DMS 273 (cell line): ENCODE measurements at regions not wholly inside any gene's neighbourhood (a gene's known extent, or its start where the extent isn't known, plus 50 kb on each side); places are given as distances from the start of the nearest gene placed in this dataset.

Experiments used
- DNase-seq: peaks from one replicate; lab custom pipeline; 2025; ENCODE audit not compliant: unreplicated experiment; lab: John Stamatoyannopoulos, UW

GRCh38 chr14:76657404-76657803, 103.9 kb upstream of the VASH1 start:
- DNase-seq, result no peak

DNA sequence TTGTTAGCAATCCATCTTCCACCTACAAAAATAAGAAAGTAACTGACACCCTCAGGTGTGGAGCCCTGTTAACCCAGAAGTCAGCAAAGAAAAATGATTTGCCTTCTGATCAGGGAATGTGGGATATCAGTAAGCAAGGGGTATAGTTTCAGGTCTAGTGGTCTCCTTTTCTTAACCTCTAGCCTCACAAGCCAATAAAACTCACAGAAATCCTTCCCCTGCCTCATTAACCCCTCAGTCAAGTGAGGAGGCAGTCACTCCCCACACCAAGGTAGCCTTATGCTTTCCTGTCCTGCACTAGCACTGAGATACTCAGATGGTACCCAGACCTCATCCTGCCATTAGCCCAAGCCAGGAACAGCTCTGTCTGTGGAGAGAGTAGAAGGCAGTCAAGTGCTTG, 103.4 kb upstream of the VASH1 start:
- DNase-seq, result no peak

GRCh38 chr14:76662580-76662979, 98.7 kb upstream of the VASH1 start:
- DNase-seq, result no peak

DNA sequence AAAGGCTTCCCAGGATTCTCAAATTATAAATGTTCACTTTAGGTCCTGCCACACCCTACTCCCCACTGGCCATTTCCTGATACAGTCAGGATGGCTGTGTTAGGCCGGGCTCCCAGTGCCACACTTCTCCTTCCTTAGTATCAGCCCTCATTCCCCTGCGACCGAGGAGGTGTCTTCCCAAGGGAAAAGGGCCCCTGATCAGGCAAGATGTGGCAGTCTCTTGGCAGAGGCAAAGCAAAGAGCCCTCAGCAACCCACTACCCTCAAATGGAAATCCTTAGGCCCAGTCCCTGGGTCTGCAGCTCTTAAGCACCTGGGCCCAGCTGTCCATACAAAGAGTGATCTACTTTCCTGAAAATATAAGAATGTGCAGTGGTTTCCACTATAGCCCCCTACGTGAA, 96.5 kb upstream of the VASH1 start:
- no peak for DNase-seq

- DNase-seq, result no peak
Observed at GRCh38 chr14:76666746-76667145, 94.5 kb upstream of the VASH1 start.

GRCh38 chr14:76669770-76670169, 91.5 kb upstream of the VASH1 start:
- DNase-seq, result no peak

- DNase-seq, result no peak
Observed at GRCh38 chr14:76672123-76672522, 89.1 kb upstream of the VASH1 start.

DNA sequence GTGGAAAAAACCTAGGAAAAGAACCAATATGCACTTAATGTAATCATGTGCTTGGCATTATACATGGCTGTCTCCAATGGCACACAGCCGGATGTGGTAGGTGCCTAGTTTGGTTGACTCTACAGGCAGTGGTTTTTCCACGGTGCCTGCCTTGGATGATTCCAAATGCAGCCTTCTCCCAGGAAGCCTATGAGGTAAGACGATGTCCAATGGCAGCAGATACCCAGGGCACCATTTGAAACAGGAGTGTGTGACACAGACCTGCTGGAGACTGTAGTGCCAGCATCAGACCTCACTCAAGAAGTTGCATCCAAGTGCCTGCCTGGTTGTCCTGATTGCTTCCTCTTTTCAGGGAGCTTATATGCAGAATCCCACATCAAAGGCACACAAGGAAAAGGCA, 88.0 kb upstream of the VASH1 start:
- DNase-seq, result no peak

DNA sequence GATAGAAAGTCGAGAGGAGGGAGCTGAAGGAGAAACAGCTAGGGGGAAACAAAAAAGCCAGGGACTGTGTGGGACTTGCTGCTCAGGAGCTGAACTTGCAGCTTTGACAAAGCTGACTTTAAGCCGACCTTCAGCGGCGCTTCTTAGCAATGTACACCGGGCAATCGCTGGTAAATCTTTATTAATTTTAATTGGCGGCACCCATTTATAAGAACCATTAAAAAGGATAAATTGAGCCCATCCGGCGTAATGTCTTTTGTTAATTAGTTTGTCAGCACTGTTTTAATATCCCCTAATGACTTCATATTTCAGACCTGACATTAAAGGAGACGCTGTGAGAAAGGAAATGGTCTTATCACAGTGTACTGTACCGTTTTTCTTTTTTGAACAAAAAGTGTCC, 86.2 kb upstream of the VASH1 start:
- no peak for DNase-seq

GRCh38 chr14:76676539-76676938, 84.7 kb upstream of the VASH1 start:
- no peak for DNase-seq

DNA sequence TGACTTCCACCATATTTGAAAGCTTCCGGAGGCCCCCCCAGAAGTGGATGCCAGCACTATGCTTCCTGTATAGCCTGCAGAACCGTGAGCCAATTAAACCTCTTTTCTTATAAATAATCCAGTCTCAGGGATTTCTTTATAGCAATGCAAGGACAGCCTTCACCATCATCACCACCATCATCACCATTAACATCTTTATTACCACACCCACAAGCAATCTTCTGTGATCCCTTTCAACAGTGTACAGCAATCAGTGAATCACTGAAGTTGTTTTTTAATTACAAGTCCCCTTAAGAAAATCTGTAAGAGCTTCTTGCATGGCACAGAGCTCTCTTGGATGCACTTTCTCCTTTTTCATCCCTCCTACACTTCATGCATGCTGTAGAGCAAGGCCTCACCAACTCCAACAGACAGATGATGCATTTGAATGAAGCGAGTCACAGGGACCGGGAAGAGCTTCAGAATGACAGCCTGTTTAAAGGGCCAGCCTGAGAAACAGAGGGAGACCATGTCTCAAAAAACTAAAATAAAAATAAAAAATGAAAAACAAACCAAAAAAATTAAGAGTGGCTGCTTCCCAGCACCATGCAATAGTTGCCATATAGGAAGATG, 83.6 kb upstream of the VASH1 start:
- no peak for DNase-seq

- no peak for DNase-seq
Observed at GRCh38 chr14:76678244-76678800, 82.9 kb upstream of the VASH1 start.

- DNase-seq, result no peak
Observed at GRCh38 chr14:76682367-76682766, 78.9 kb upstream of the VASH1 start.

DNA sequence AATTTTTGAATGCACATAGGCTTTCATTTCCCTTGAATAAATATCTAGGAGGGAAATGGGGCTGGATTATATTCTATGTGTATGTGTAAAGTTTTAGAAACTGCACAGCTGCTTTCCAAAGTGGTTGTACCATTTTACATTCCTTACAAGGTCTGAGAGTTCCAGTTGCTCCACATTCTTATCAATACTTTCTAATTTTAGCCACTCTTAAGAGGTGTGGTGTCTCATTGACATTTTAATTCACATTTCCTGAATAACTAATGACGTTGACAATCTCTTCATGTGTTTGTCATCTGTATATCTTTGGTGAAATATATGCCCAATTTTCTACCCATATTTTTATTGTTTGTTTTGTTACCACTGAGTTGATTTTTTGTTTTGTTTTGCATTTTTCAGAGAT, 74.6 kb upstream of the VASH1 start:
- no peak for DNase-seq

DNA sequence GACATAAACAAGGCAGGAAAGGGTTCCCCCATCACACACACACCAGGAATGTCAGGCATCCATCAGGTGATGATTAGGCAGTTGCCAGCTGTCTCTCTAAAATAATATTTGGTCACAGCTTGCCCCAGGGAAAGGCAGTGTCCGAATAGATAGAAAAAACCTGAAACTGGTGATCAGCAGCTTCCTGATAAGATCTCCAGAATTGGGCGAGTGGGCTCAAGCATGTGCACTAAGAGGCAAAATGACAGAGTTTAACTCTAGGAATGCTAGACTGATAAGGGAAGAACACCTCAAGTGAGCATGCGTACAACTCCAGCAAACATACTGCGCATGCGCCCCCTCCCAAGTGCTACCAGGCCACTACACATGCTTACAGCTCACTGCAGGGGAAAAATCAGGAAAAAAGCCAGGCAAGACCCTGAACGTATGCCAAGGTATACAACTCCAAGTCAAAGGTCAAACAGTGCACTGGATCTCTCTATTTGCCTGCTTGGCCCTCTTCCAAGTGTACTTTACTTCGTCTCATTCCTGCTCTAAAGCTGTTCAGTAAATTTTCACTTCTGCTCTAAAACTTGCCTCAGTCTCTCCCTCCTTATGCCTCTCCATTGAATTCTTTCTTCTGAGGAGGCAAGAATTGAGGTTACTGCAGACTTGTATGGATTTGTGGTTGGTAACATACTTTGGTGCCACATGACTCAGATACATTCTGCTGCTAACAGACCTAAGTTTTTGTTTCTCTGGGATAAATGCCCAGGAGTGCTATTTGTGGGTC, 73.5 kb upstream of the VASH1 start:
- DNase-seq, result no peak

- no peak for DNase-seq
Observed at GRCh38 chr14:76688383-76688671, 72.9 kb upstream of the VASH1 start.

DNA sequence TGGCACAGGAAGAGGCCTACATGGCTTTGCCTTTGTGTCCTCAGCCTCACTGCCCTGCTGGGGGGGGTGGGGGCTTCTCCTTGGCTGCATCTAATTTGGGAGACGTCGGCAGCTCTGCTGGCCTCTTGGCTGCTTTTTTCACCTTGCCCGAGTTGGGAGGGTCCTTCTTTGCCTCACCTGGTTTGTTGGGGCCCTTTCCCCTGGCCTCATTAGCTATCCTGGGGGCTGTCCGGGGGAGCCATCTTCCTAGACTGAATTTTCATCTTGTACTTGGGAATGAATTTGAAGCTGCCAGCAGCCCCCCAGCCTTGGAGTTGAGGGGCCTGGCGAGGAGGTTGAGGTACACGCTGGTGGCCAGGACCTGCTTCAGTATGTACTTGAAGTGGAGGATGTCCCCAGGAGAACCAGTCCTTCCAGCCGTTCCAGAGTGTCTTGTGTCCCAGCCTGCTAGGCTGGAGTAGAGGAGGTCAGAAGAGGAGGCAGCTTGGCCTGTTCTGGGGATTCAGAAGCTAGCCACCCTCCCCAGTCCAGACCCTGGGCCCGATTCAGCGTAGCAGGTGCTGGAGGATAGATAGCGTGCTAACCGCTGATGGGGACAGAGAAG, 70.7 kb upstream of the VASH1 start:
- DNase-seq, result no peak

DNA sequence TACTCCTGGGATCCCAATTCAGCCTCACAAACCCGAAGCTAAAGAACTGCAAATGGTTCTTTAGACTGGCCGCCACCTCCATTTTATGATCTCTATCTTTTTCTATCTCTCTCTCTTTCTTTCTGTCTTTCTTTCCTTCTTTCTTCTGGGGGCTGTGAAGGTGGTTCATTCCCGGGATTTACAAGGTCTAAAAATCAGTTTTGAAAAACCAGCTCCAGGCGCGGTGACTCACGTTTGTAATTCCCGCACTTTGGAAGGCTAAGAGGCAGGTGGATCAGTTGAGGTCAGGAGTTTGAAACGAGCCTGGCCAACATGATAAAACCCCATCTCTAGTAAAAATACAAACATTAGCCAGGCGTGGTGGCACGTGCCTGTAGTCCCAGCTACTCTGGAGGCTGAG, 67.2 kb upstream of the VASH1 start:
- no peak for DNase-seq

- no peak for DNase-seq
Observed at GRCh38 chr14:76695263-76695920, 65.9 kb upstream of the VASH1 start.

- no peak for DNase-seq
Observed at GRCh38 chr14:76696361-76696760, 64.9 kb upstream of the VASH1 start.

- DNase-seq, result no peak
Observed at GRCh38 chr14:76696791-76697190, 64.5 kb upstream of the VASH1 start.
